Sigmoid colon (tissue), 4 donors: ENCODE measurements at regions not wholly inside any gene's neighbourhood (a gene's known extent, or its start where the extent isn't known, plus 50 kb on each side); places are given as distances from the start of the nearest gene placed in this dataset.

Source experiments
- EP300 ChIP-seq, 4 donors: sonication (generic); formaldehyde crosslinking; IDR thresholded peaks; one replicate each; pipeline ENCODE4 v1.6.1; 2017; ENCODE audit warnings: antibody characterized with exemption in 4 of 4
- POLR2A ChIP-seq, 2 donors: fragments of 450-650 bp; IDR thresholded peaks; one replicate each; pipeline ENCODE4 v1.6.1; 2016; ENCODE audit warnings: antibody characterized with exemption in 2 of 2, mild to moderate bottlenecking in 2 of 2, moderate library complexity in 2 of 2
- POLR2AphosphoS5 ChIP-seq, 4 donors: sonication (generic); formaldehyde crosslinking; IDR thresholded peaks; one replicate each; pipeline ENCODE4 v1.6.1; 2017; ENCODE audit warnings: antibody characterized with exemption in 4 of 4
- TF ChIP-seq, protein P1 (sequence below), 4 experiments: fragments of 450-650 bp in 3 of 4; fragments of 200-600 bp in 1 of 4; IDR thresholded peaks; one replicate each; pipeline ENCODE4 v1.5.1; 2016 to 2019; ENCODE audit warnings: antibody characterized with exemption in 4 of 4, mild to moderate bottlenecking in 3 of 4, moderate library complexity in 2 of 4

DNA sequence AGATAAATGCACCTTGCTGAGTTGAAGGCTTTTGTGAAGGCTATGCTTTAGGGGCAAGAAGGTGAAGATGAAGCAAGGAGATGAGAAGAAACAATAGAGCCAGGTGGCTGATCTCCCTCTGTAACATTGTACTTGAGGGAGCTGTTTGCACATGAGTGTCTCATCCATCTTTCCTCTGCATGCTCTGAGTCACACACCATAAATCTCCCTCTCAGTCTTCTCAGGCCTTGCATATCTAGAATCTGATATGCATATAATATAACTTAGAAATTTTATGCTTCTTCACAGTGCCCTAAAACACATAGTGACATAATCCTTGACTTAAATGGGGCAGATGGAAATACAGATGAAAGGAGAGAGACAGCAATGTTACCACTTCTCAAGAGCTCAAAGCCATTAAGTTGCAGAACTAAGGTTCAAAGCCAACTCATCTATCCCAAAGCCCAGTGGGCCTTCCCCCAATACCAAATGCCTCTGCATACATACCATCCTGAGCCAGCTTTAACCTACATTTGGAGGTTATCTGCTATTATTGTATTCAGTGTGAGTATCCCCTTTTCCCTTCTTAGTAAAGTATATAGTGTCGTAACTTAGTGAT lies 62.4 kb upstream of the STXBP5 start:
- TF ChIP-seq POLR2A (IDR thresholded peaks at IDR 0.05) = no peak
- TF ChIP-seq, protein P1, sequence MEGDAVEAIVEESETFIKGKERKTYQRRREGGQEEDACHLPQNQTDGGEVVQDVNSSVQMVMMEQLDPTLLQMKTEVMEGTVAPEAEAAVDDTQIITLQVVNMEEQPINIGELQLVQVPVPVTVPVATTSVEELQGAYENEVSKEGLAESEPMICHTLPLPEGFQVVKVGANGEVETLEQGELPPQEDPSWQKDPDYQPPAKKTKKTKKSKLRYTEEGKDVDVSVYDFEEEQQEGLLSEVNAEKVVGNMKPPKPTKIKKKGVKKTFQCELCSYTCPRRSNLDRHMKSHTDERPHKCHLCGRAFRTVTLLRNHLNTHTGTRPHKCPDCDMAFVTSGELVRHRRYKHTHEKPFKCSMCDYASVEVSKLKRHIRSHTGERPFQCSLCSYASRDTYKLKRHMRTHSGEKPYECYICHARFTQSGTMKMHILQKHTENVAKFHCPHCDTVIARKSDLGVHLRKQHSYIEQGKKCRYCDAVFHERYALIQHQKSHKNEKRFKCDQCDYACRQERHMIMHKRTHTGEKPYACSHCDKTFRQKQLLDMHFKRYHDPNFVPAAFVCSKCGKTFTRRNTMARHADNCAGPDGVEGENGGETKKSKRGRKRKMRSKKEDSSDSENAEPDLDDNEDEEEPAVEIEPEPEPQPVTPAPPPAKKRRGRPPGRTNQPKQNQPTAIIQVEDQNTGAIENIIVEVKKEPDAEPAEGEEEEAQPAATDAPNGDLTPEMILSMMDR (IDR thresholded peaks at IDR 0.05) = no peak
- no peak for TF ChIP-seq POLR2AphosphoS5 (IDR thresholded peaks at IDR 0.05)
- TF ChIP-seq EP300 (IDR thresholded peaks at IDR 0.05) = no peak
